Mesenchymal stem cell (in vitro differentiated cells and primary cell): ENCODE measurements at regions not wholly inside any gene's neighbourhood (a gene's known extent, or its start where the extent isn't known, plus 50 kb on each side); places are given as distances from the start of the nearest gene placed in this dataset.

Source experiments
- DNase-seq: peaks from one replicate; pipeline ENCODE4 v3.0.0-alpha.2; 2013
- H2AFZ ChIP-seq: one replicate; pipeline ENCODE4 v1.6.1; 2013; ENCODE audit warnings: low read depth, mild to moderate bottlenecking, control low read depth, inconsistent platforms, low read length, moderate library complexity
- H2AK5ac ChIP-seq: 2 replicates; pipeline ENCODE4 v1.6.1; 2013; ENCODE audit warnings: low read length, moderate library complexity, mild to moderate bottlenecking, inconsistent platforms; ENCODE audit not compliant: severe bottlenecking
- H2BK120ac ChIP-seq: one replicate; pipeline ENCODE4 v1.6.1; 2013; ENCODE audit warnings: low read depth, mild to moderate bottlenecking, inconsistent platforms, low read length, moderate library complexity
- H2BK12ac ChIP-seq, 2 experiments: one replicate each; pipeline ENCODE4 v1.6.1; 2013; ENCODE audit warnings: inconsistent platforms in 2 of 2, low read length in 2 of 2, mild to moderate bottlenecking in 2 of 2, moderate library complexity in 2 of 2, control low read depth in 1 of 2
- H2BK15ac ChIP-seq: one replicate; pipeline ENCODE4 v1.6.1; 2013; ENCODE audit warnings: mild to moderate bottlenecking, low read depth, inconsistent platforms; ENCODE audit not compliant: poor library complexity, severe bottlenecking
- H2BK5ac ChIP-seq: 2 replicates; pipeline ENCODE4 v1.6.1; 2013; ENCODE audit warnings: low read depth, mild to moderate bottlenecking, low read length, control low read depth, inconsistent platforms; ENCODE audit not compliant: poor library complexity, severe bottlenecking
- H3K14ac ChIP-seq, 2 experiments: one replicate each; pipeline ENCODE4 v1.6.1; 2013; ENCODE audit warnings: inconsistent platforms in 2 of 2, low read length in 2 of 2, control low read depth in 1 of 2, mild to moderate bottlenecking in 1 of 2, moderate library complexity in 1 of 2
- H3K18ac ChIP-seq, 2 experiments: one replicate each; pipeline ENCODE4 v1.6.1; 2013; ENCODE audit warnings: inconsistent platforms in 2 of 2, low read length in 2 of 2, control low read depth in 1 of 2, low read depth in 1 of 2, mild to moderate bottlenecking in 1 of 2
- H3K23ac ChIP-seq, 2 experiments: one replicate each; pipeline ENCODE4 v1.6.1; 2013; ENCODE audit warnings: inconsistent platforms in 2 of 2, low read length in 2 of 2, mild to moderate bottlenecking in 2 of 2, moderate library complexity in 2 of 2, control low read depth in 1 of 2
- H3K27ac ChIP-seq: 2 replicates; pipeline ENCODE4 v1.5.1; 2013; ENCODE audit warnings: mild to moderate bottlenecking, moderate library complexity, low read length, control low read depth, inconsistent platforms; ENCODE audit not compliant: poor library complexity, severe bottlenecking
- H3K27me3 ChIP-seq, 2 experiments: 2 replicates each; pipeline versions ENCODE4 v1.6.1 to v1.7.0; 2013; ENCODE audit warnings: low read length in 2 of 2, mild to moderate bottlenecking in 2 of 2, moderate library complexity in 2 of 2, control low read depth in 1 of 2, inconsistent platforms in 1 of 2; ENCODE audit not compliant: control insufficient read depth in 1 of 2, insufficient read depth in 1 of 2
- H3K36me3 ChIP-seq, 2 experiments: 2 replicates each; pipeline versions ENCODE4 v1.6.1 to v1.7.0; 2013; ENCODE audit warnings: low read length in 2 of 2, control low read depth in 1 of 2, inconsistent platforms in 1 of 2, low read depth in 1 of 2, mild to moderate bottlenecking in 1 of 2; ENCODE audit not compliant: insufficient read depth in 2 of 2, control insufficient read depth in 1 of 2
- H3K4ac ChIP-seq, 2 experiments: one replicate each; pipeline ENCODE4 v1.6.1; 2013; ENCODE audit warnings: inconsistent platforms in 2 of 2, low read length in 2 of 2, mild to moderate bottlenecking in 2 of 2, moderate library complexity in 2 of 2, control low read depth in 1 of 2, low read depth in 1 of 2
- H3K4me1 ChIP-seq: 2 replicates; pipeline ENCODE4 v1.6.1; 2013; ENCODE audit warnings: low read depth, low read length, control low read depth; ENCODE audit not compliant: control insufficient read depth, insufficient read depth
- H3K4me2 ChIP-seq: 2 replicates; pipeline ENCODE4 v1.6.1; 2013; ENCODE audit warnings: low read length, mild to moderate bottlenecking, inconsistent platforms; ENCODE audit not compliant: poor library complexity, severe bottlenecking
- H3K4me3 ChIP-seq, 2 experiments: 2 replicates each; pipeline versions ENCODE4 v1.5.1 to v1.7.0; 2013; ENCODE audit warnings: low read length in 2 of 2, mild to moderate bottlenecking in 2 of 2, control low read depth in 1 of 2, low read depth in 1 of 2; ENCODE audit not compliant: insufficient read depth in 1 of 2
- H3K79me1 ChIP-seq: replicated peaks from 2 replicates; pipeline ENCODE4 v1.6.1; 2013; ENCODE audit warnings: mild to moderate bottlenecking, control low read depth, low read length, inconsistent platforms; ENCODE audit not compliant: poor library complexity, severe bottlenecking
- H3K9ac ChIP-seq: 2 replicates; pipeline ENCODE4 v1.7.0; 2013; ENCODE audit warnings: mild to moderate bottlenecking, low read length, moderate library complexity
- H3K9me3 ChIP-seq: 2 replicates; pipeline ENCODE4 v1.7.0; 2013; ENCODE audit warnings: mild to moderate bottlenecking, low read length; ENCODE audit not compliant: control insufficient read depth
- H4K8ac ChIP-seq: one replicate; pipeline ENCODE4 v1.6.1; 2013; ENCODE audit warnings: inconsistent platforms, mild to moderate bottlenecking, low read length, moderate library complexity
- H4K91ac ChIP-seq: one replicate; pipeline ENCODE4 v1.6.1; 2013; ENCODE audit warnings: mild to moderate bottlenecking, low read length, inconsistent platforms
- WGBS: methylation state at CpG from one replicate; pipeline ENCODE4 v1.1.7; 2013; ENCODE audit warnings: mixed read lengths; 5-methylcytosine and 5-hydroxymethylcytosine counted together

DNA sequence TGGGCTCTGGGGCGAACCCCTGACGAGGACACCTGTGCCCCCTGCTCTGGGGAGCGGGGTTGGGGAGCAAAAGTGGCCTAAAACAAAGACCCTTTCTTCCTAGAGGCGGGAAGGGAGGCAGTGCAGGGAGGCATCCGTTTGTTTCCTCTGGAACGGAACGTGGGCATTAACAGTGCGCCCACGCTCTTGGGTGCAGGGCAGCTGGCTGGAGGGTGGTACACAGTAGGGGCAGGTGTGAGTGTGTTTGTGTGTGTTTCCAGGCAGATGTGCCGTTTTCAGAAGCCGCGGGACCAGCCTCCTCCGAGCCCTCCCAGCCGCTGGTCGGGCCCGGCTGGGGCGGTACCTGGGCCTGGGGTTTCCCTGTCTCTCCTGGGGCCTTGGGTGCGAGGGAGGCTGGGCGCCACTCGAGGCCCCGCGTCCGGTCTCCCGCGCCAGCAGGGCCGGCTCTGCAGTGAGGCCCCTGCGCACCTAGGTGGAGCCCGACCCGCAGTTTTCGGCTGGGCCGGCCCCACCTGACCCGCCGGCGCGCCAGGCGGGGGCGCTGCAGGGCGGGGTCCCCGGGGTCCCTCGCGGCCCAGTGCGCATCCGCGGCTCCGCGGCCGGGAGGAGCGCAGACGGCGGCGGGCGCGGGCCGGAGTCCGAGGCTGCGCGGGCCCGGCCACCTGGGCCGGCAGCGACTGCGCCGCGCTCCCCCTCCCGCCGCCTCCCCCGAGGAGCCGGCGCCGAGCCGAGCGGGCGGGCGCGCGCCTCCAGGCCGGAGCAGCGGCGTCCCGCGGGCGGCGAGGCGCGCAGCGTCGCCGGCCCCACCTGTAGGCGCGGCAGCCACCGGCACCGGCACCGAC lies 1252.7 kb downstream of the BRD1 start:
- no peak overlapping the region for H2BK5ac ChIP-seq
- no peak overlapping the region for H2BK15ac ChIP-seq
- peaks cover 18% of the 10 kb centered on the region for H3K9me3 ChIP-seq
- no peak overlapping the region for H3K4ac ChIP-seq
- 26% methylated on average over 38 of the region's 92 CpGs for WGBS
- H3K27me3 ChIP-seq = peaks cover 34 to 40% of the 10 kb centered on the region in 2 experiments
- DNase-seq = no peak
- H4K8ac ChIP-seq = no peak overlapping the region
- H3K4me2 ChIP-seq = peak overlapping the region; percentile 12
- H3K4me1 ChIP-seq = peaks cover 3% of the 10 kb centered on the region
- no peak overlapping the region for H3K18ac ChIP-seq
- H2BK12ac ChIP-seq = no peak overlapping the region
- no peaks in the 10 kb centered on the region for H3K36me3 ChIP-seq
- no peak overlapping the region for H3K4me3 ChIP-seq
- no peak overlapping the region for H3K14ac ChIP-seq
- H3K27ac ChIP-seq = no peak overlapping the region
- H2AFZ ChIP-seq = no peak overlapping the region
- no peak overlapping the region for H4K91ac ChIP-seq
- H3K9ac ChIP-seq = no peak overlapping the region
- H2BK120ac ChIP-seq = no peak overlapping the region
- H2AK5ac ChIP-seq = no peak overlapping the region
- no peaks in the 10 kb centered on the region for H3K79me1 ChIP-seq
- no peak overlapping the region for H3K23ac ChIP-seq

DNA sequence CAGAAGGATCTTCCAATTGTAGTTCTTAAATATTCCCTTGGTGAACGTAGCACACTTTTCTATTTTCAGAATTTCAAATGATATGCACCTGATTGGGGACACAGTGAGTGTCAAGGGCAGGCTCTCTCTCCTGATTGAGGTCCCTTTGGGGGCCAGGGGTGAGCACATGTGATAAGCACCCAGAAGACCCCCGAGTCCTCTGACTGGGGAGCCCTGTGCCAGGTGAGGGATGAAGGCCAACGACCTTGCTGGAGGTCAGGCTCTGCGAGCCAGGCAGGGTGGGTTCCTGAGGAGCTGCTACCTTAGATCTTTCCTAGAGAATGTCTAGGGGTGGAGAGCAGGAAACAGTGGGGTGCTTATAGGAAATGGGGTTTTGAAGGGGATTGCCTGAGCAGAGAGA lies 1253.9 kb downstream of the BRD1 start:
- Histone ChIP-seq H4K91ac (no peak overlapping the region), H3K18ac (no peak overlapping the region), H3K9me3 (peaks cover 20% of the 10 kb centered on the region), H4K8ac (no peak overlapping the region), H3K27me3 (peaks cover 34 to 35% of the 10 kb centered on the region in 2 experiments), H3K27ac (no peak overlapping the region), H3K4me3 (no peak overlapping the region), H3K79me1 (no peaks in the 10 kb centered on the region), H3K36me3 (peaks cover 0 to 2% of the 10 kb centered on the region in 2 experiments), H2AK5ac (no peak overlapping the region), H2AFZ (no peak overlapping the region), H3K9ac (no peak overlapping the region), H2BK15ac (no peak overlapping the region), H3K4ac (no peak overlapping the region), H3K23ac (no peak overlapping the region), H3K14ac (no peak overlapping the region), H3K4me2 (no peak overlapping the region), H3K4me1 (peaks cover 3% of the 10 kb centered on the region), H2BK12ac (no peak overlapping the region), H2BK5ac (no peak overlapping the region), H2BK120ac (no peak overlapping the region)
- no peak for DNase-seq
- 78% methylated on average over 4 of the region's 4 CpGs for WGBS

DNA sequence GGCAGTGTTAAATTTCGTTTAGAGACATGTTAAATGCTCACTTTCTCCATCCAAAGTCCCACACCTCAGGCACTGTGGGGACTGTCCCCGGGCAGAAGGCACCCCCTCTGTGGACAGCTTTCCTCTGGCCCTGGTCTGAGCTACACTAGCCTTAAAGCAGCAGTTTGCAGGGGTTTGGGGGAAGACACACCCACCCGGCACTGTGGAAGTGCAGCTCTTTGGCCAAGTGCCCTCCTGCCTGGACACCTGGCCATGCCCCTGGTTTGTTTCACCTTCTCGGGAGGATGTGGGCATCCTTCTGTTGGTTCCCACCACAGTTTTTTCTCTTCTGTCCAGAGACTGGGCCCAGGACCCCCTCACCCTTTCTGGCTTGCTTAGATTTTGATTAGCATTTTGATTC lies 1254.7 kb downstream of the BRD1 start:
- Histone ChIP-seq H3K18ac (no peak overlapping the region), H3K4me2 (no peak overlapping the region), H3K27ac (no peak overlapping the region), H2BK12ac (no peak overlapping the region), H3K9ac (no peak overlapping the region), H3K14ac (no peak overlapping the region), H3K4me3 (no peak overlapping the region), H3K4me1 (peaks cover 3% of the 10 kb centered on the region), H3K23ac (no peak overlapping the region), H3K79me1 (no peaks in the 10 kb centered on the region), H3K9me3 (peaks cover 20% of the 10 kb centered on the region), H2AFZ (no peak overlapping the region), H2BK15ac (no peak overlapping the region), H3K36me3 (peaks cover 0 to 2% of the 10 kb centered on the region in 2 experiments), H2BK5ac (no peak overlapping the region), H3K4ac (no peak overlapping the region), H2BK120ac (no peak overlapping the region), H3K27me3 (peaks cover 27 to 32% of the 10 kb centered on the region in 2 experiments), H2AK5ac (no peak overlapping the region), H4K91ac (no peak overlapping the region), H4K8ac (no peak overlapping the region)
- DNase-seq = no peak
- 62% methylated on average over 4 of the region's 4 CpGs for WGBS

DNA sequence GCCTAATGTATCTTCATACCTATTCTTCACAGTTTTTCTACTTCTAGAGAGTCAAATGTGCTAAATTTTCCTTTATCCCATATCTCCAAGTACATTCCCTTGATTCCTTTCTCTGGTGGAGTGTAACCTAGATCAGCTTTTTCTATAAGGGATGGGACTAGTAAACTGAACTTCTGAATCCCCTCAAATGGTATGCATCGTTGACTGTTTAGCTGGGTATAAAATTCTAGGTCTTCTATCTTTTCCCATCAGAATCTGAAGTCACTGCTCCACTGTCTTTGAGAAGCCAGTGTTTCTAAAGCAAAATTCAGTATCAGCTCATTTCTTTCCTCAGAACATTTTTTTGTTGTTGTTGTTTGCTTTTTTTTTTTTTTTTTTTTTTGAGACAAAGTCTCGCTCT lies 1256.8 kb downstream of the BRD1 start:
- H3K4me2 ChIP-seq = no peak overlapping the region
- peaks cover 0 to 2% of the 10 kb centered on the region in 2 experiments for H3K36me3 ChIP-seq
- H3K4me3 ChIP-seq = no peak overlapping the region
- no peak overlapping the region for H2AFZ ChIP-seq
- H2BK120ac ChIP-seq = no peak overlapping the region
- H3K23ac ChIP-seq = no peak overlapping the region
- H4K91ac ChIP-seq = no peak overlapping the region
- no peak overlapping the region for H2BK15ac ChIP-seq
- H3K79me1 ChIP-seq = no peaks in the 10 kb centered on the region
- no peak for DNase-seq
- peaks cover 20% of the 10 kb centered on the region for H3K9me3 ChIP-seq
- no peak overlapping the region for H3K14ac ChIP-seq
- no peak overlapping the region for H2BK12ac ChIP-seq
- H3K27ac ChIP-seq = no peak overlapping the region
- no peak overlapping the region for H3K4ac ChIP-seq
- H3K4me1 ChIP-seq = no peaks in the 10 kb centered on the region
- H3K18ac ChIP-seq = no peak overlapping the region
- H2AK5ac ChIP-seq = no peak overlapping the region
- peaks cover 18 to 20% of the 10 kb centered on the region in 2 experiments for H3K27me3 ChIP-seq
- no CpG with 5 or more reads among the region's 2 CpGs for WGBS
- H2BK5ac ChIP-seq = no peak overlapping the region
- H3K9ac ChIP-seq = no peak overlapping the region
- H4K8ac ChIP-seq = no peak overlapping the region
